Ishikawa (cell line): ENCODE measurements at regions not wholly inside any gene's neighbourhood (a gene's known extent, or its start where the extent isn't known, plus 50 kb on each side); places are given as distances from the start of the nearest gene placed in this dataset.

ENCODE experiments used
- CEBPB ChIP-seq: IDR thresholded peaks from 2 replicates; pipeline ENCODE4 v1.6.1; 2012
- EGR1 ChIP-seq: IDR thresholded peaks from 2 replicates; pipeline ENCODE4 v1.6.1; 2012
- EP300 ChIP-seq: IDR thresholded peaks from 2 replicates; pipeline ENCODE4 v1.6.1; 2012; ENCODE audit warnings: borderline replicate concordance
- FOXM1 ChIP-seq: IDR thresholded peaks from 2 replicates; pipeline ENCODE4 v1.6.1; 2012; ENCODE audit warnings: low read depth, borderline replicate concordance
- MAX ChIP-seq: IDR thresholded peaks from 2 replicates; pipeline ENCODE4 v1.6.1; 2012
- NFIC ChIP-seq: IDR thresholded peaks from 2 replicates; pipeline ENCODE4 v1.6.1; 2012
- RAD21 ChIP-seq: IDR thresholded peaks from 2 replicates; pipeline ENCODE4 v1.6.1; 2012; ENCODE audit warnings: low read depth
- TAF1 ChIP-seq: IDR thresholded peaks from 2 replicates; pipeline ENCODE4 v1.6.1; 2012; ENCODE audit warnings: low read depth, mild to moderate bottlenecking
- TCF12 ChIP-seq: IDR thresholded peaks from 2 replicates; pipeline ENCODE4 v1.6.1; 2012; ENCODE audit warnings: low read depth
- TEAD4 ChIP-seq: IDR thresholded peaks from 2 replicates; pipeline ENCODE4 v1.6.1; 2012
- YY1 ChIP-seq: IDR thresholded peaks from 2 replicates; pipeline ENCODE4 v1.6.1; 2012; ENCODE audit warnings: low read depth
- ZBTB7A ChIP-seq: IDR thresholded peaks from 2 replicates; pipeline ENCODE4 v1.6.1; 2012; ENCODE audit warnings: low read depth
- TF ChIP-seq, protein P1 (sequence below): IDR thresholded peaks from 2 replicates; pipeline ENCODE4 v1.6.1; 2012; ENCODE audit warnings: low read depth, mild to moderate bottlenecking

- TF ChIP-seq TAF1 (no peak), RAD21 (no peak), TEAD4 (no peak), EGR1 (no peak), FOXM1 (no peak), EP300 (no peak), MAX (no peak), ZBTB7A (no peak), TCF12 (no peak), NFIC (no peak), YY1 (no peak), CEBPB (no peak)
- TF ChIP-seq, protein P1, sequence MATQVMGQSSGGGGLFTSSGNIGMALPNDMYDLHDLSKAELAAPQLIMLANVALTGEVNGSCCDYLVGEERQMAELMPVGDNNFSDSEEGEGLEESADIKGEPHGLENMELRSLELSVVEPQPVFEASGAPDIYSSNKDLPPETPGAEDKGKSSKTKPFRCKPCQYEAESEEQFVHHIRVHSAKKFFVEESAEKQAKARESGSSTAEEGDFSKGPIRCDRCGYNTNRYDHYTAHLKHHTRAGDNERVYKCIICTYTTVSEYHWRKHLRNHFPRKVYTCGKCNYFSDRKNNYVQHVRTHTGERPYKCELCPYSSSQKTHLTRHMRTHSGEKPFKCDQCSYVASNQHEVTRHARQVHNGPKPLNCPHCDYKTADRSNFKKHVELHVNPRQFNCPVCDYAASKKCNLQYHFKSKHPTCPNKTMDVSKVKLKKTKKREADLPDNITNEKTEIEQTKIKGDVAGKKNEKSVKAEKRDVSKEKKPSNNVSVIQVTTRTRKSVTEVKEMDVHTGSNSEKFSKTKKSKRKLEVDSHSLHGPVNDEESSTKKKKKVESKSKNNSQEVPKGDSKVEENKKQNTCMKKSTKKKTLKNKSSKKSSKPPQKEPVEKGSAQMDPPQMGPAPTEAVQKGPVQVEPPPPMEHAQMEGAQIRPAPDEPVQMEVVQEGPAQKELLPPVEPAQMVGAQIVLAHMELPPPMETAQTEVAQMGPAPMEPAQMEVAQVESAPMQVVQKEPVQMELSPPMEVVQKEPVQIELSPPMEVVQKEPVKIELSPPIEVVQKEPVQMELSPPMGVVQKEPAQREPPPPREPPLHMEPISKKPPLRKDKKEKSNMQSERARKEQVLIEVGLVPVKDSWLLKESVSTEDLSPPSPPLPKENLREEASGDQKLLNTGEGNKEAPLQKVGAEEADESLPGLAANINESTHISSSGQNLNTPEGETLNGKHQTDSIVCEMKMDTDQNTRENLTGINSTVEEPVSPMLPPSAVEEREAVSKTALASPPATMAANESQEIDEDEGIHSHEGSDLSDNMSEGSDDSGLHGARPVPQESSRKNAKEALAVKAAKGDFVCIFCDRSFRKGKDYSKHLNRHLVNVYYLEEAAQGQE, result no peak
These were observed 182.5 kb downstream of the RHOU start for GRCh38 chr1:228917755-228918154.
